UCSD-AML1 (cell line): ENCODE measurements at regions not wholly inside any gene's neighbourhood (a gene's known extent, or its start where the extent isn't known, plus 50 kb on each side); places are given as distances from the start of the nearest gene placed in this dataset.

Experiments used
- DNase-seq: peaks from one replicate; lab custom pipeline; 2025; ENCODE audit not compliant: unreplicated experiment; lab: John Stamatoyannopoulos, UW

GRCh38 chr13:31441800-31442510 is 242.2 kb downstream of the B3GLCT start:
- no peak for DNase-seq

- DNase-seq: no peak
Measured at GRCh38 chr13:31442571-31442970, 242.8 kb downstream of the B3GLCT start.

GRCh38 chr13:31444266-31444856 is 244.6 kb downstream of the B3GLCT start:
- DNase-seq: no peak

GRCh38 chr13:31452525-31452924 is 252.8 kb downstream of the B3GLCT start:
- DNase-seq: no peak

- no peak for DNase-seq
Measured at GRCh38 chr13:31455581-31455980, 255.8 kb downstream of the B3GLCT start.

GRCh38 chr13:31456056-31456455 is 256.3 kb downstream of the B3GLCT start:
- DNase-seq: no peak

- DNase-seq: no peak
Measured at GRCh38 chr13:31460061-31460460, 260.3 kb downstream of the B3GLCT start.

GRCh38 chr13:31461923-31462322 is 262.1 kb downstream of the B3GLCT start:
- DNase-seq: no peak

- no peak for DNase-seq
Measured at GRCh38 chr13:31462766-31463165, 263.0 kb downstream of the B3GLCT start.

GRCh38 chr13:31468114-31468902 is 268.5 kb downstream of the B3GLCT start:
- DNase-seq: no peak

GRCh38 chr13:31469377-31469776 is 269.6 kb downstream of the B3GLCT start:
- DNase-seq: no peak

GRCh38 chr13:31476266-31476665 is 263.1 kb upstream of the RXFP2 start:
- no peak for DNase-seq

- no peak for DNase-seq
Measured at GRCh38 chr13:31476753-31477152, 262.6 kb upstream of the RXFP2 start.

GRCh38 chr13:31477961-31478360 is 261.4 kb upstream of the RXFP2 start:
- DNase-seq: no peak

GRCh38 chr13:31485183-31485582 is 254.1 kb upstream of the RXFP2 start:
- no peak for DNase-seq

GRCh38 chr13:31485651-31486051 is 253.7 kb upstream of the RXFP2 start:
- DNase-seq: no peak

- DNase-seq: no peak
Measured at GRCh38 chr13:31495336-31495735, 244.0 kb upstream of the RXFP2 start.

- no peak for DNase-seq
Measured at GRCh38 chr13:31499274-31499673, 240.1 kb upstream of the RXFP2 start.

GRCh38 chr13:31503626-31504025 is 235.7 kb upstream of the RXFP2 start:
- DNase-seq: no peak

GRCh38 chr13:31504918-31505317 is 234.4 kb upstream of the RXFP2 start:
- DNase-seq: no peak

- DNase-seq: no peak
Measured at GRCh38 chr13:31512331-31512730, 227.0 kb upstream of the RXFP2 start.

- DNase-seq: no peak
Measured at GRCh38 chr13:31514932-31515331, 224.4 kb upstream of the RXFP2 start.
